ENCODE measurements at regions not wholly inside any gene's neighbourhood (a gene's known extent, or its start where the extent isn't known, plus 50 kb on each side); places are given as distances from the start of the nearest gene placed in this dataset.

GRCh38 chr15:47388299-47388698 lies 329.0 kb upstream of the SEMA6D start:
- TF ChIP-seq CTCF (IDR thresholded peaks at IDR 0.05): no peak
- no peak for TF ChIP-seq POLR2A (IDR thresholded peaks at IDR 0.05)

Measured in uterus (tissue), 2 donors.